Stimulated activated naive CD8-positive, alpha-beta T cell treated with anti-CD3 and anti-CD28 coated beads, Interleukin-15, Interleukin-2, amounts not matched to agents 100 ng/mL and 50 ng/mL, for 24 hours (primary cell): ENCODE measurements at regions not wholly inside any gene's neighbourhood (a gene's known extent, or its start where the extent isn't known, plus 50 kb on each side); places are given as distances from the start of the nearest gene placed in this dataset.

Experiments
- H3K27ac Mint-ChIP-seq: one replicate; pipeline ENCODE4 v1.8.0; 2021; ENCODE audit warnings: mild to moderate bottlenecking, mixed read lengths
- H3K27me3 Mint-ChIP-seq: one replicate; pipeline ENCODE4 v1.8.0; 2021; ENCODE audit warnings: mixed read lengths
- H3K36me3 Mint-ChIP-seq: one replicate; pipeline ENCODE4 v1.8.0; 2021; ENCODE audit warnings: low read depth, mixed read lengths
- H3K4me1 Mint-ChIP-seq: one replicate; pipeline ENCODE4 v1.8.0; 2021; ENCODE audit warnings: low read depth, mixed read lengths
- H3K4me3 Mint-ChIP-seq: one replicate; pipeline ENCODE4 v1.8.0; 2021; ENCODE audit warnings: mild to moderate bottlenecking, mixed read lengths
- H3K9me3 Mint-ChIP-seq: one replicate; pipeline ENCODE4 v1.8.0; 2021; ENCODE audit warnings: mixed read lengths

DNA sequence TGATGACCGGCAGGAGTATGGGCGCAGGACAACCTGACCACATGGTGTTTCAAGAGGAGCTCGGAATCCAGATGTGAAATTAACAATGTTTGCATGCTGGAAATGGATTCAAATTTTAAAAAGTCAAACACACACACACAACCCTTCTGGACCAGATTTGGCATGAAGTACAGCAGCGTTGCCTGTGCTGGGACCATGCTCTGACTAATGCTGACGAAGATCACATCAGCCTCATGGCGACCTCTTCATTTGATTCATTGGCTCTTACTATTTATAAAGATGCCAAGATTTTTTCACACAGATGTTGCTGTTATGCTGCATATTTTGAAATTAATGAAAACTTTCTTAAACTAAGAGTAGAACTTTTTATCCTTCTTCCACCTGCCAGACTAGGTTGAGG lies 926.6 kb upstream of the TMEM132C start:
- Mint-ChIP-seq H3K9me3 (peaks cover 11% of the 10 kb centered on the region), H3K27ac (no peak overlapping the region), H3K4me3 (no peak overlapping the region), H3K4me1 (no peaks in the 10 kb centered on the region), H3K27me3 (no peaks in the 10 kb centered on the region), H3K36me3 (no peaks in the 10 kb centered on the region)

DNA sequence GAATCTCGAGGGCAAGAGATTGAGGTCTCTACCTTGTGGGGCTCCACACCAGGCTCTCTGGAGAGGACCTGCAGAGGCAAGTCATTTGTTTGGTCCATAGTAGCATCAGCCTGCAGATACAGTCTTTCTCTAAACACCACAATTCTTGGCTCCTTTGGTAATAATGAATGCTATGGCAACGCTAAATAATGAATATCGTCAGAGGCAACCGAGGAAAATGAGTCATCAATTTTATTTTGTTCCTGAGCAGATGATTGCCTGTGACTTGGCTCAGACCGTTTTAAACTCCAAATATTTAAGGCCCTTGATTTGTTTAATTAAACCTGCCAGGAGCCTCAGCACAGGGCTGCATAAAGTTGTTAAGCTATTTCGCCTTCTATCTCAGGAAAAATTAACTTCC lies 924.1 kb upstream of the TMEM132C start:
- H3K36me3 Mint-ChIP-seq, result no peaks in the 10 kb centered on the region
- no peaks in the 10 kb centered on the region for H3K4me1 Mint-ChIP-seq
- H3K4me3 Mint-ChIP-seq, result no peak overlapping the region
- peaks cover 24% of the 10 kb centered on the region for H3K9me3 Mint-ChIP-seq
- no peak overlapping the region for H3K27ac Mint-ChIP-seq
- no peaks in the 10 kb centered on the region for H3K27me3 Mint-ChIP-seq

DNA sequence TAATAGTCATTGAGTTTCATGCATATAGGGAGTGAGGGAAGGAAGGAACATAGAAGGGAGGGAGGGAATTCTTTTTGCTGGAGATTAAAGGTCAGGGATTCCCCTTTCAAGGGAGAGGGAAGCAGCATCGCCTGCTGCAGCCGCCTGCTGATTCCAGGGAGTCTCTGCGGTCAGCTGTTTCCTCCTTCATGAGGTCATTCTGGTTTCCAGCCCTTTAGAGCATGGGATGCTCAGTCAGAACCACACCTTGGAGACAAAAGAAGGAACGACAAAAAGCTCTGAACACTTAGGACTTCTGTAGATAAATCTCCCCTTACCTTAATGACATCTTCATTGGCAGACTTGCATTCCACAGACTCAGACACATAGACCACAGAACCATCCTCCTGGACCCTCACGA lies 923.0 kb upstream of the TMEM132C start:
- H3K4me3 Mint-ChIP-seq, result no peak overlapping the region
- H3K27ac Mint-ChIP-seq, result no peak overlapping the region
- peaks cover 24% of the 10 kb centered on the region for H3K9me3 Mint-ChIP-seq
- H3K4me1 Mint-ChIP-seq, result no peaks in the 10 kb centered on the region
- no peaks in the 10 kb centered on the region for H3K36me3 Mint-ChIP-seq
- H3K27me3 Mint-ChIP-seq, result no peaks in the 10 kb centered on the region

DNA sequence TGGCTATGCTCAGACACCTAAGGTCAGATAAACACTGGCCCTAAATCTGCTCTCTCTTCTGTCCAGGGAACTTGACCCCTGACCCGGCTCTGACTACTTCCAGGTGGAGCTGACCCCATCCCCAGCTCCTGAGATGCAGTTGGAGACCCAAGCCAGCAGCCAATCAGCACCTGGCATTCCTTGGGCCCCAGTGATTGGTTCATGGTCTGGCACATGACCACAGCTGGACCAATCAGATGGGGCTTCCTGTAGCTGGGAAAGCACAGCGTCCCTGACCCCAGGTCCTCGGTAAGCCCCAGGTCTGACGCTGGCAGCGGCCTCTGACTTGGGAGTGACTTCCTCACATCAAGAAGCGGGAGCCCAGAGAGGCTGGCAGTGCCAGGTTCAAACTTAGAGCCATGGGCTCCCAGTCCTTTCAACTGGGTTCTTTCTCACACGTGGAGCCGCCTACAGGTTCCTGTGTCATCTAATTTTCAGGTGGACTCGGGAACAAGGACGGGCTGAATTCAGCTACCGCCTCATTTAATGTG lies 915.4 kb upstream of the TMEM132C start:
- H3K27me3 Mint-ChIP-seq, result no peaks in the 10 kb centered on the region
- H3K27ac Mint-ChIP-seq, result no peak overlapping the region
- no peak overlapping the region for H3K4me3 Mint-ChIP-seq
- no peaks in the 10 kb centered on the region for H3K36me3 Mint-ChIP-seq
- peaks cover 16% of the 10 kb centered on the region for H3K9me3 Mint-ChIP-seq
- H3K4me1 Mint-ChIP-seq, result no peaks in the 10 kb centered on the region

DNA sequence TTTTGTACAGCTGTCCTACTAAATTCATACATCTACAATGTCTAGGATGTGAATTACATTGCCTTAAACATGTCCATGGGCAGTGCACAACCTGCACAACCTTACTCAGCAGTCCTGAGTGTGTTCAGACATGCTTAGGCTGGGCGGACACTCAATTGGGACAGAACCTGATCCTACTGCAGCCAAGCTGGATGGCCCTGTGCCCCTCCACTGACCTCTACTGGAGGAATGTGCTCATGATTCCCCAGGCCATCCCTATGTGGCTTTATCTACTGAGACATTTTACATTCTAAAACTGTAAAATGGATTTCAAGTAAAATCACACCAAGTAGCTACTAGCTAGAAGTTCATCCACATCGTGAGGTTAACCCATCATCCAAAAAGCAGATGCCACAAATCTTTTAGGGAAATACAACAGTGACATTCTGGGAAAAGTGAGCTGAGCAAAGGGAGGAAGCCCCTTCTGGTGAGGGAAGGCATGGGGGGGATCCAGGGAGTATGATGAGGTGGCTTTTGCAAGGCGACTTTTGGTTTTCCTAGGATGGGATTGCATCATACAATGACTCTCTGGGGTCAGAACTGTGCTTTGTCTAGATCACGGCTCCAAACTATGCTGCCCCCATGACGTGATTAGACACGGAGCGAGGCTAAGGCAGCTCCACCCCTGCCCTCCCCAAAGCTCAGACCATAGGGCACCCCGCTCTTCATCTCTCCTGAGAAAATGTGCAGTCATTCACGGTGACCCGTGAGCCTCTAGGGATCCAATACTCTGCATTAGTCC lies 911.7 kb upstream of the TMEM132C start:
- no peak overlapping the region for H3K27ac Mint-ChIP-seq
- H3K4me3 Mint-ChIP-seq, result no peak overlapping the region
- no peaks in the 10 kb centered on the region for H3K36me3 Mint-ChIP-seq
- no peaks in the 10 kb centered on the region for H3K27me3 Mint-ChIP-seq
- peaks cover 13% of the 10 kb centered on the region for H3K9me3 Mint-ChIP-seq
- H3K4me1 Mint-ChIP-seq, result no peaks in the 10 kb centered on the region

DNA sequence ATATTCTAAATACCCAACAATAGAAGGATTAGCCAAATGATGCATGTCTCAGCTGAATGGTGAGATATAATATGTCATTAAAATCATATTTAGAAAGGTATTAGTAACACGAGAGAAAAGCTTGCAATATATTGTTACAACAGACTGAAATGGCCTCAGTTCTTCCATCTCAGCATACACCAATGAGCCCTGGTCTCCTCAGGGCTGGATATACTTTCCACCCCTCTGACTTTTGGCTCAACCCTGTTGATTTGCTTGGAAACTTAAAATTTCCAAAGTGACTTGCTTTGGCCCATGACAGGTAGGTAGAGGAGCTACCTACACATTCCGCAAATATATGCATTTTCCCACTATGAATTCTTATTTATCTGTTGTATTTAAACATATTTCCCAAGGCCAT lies 908.1 kb upstream of the TMEM132C start:
- Mint-ChIP-seq H3K27me3 (no peaks in the 10 kb centered on the region), H3K27ac (no peak overlapping the region), H3K9me3 (peaks cover 8% of the 10 kb centered on the region), H3K4me1 (no peaks in the 10 kb centered on the region), H3K36me3 (no peaks in the 10 kb centered on the region), H3K4me3 (no peak overlapping the region)

DNA sequence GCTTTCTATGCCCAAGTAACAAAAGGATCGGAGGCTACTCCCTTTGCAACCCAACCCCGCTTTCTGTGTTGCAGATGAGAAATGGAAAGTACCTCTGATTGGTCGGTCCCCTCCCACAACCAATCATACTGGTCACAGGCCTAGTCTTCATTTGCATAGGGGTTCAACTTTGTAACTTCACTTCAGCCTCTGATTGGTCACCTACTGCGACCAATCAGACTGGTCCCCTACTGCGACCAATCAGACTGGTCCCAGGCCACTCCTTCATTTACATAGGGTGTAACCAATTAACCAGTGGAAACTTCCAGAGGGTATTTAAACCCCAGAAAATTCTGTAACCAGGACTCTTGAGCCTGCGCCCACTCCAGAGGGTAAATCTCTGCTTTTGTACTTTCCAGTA lies 906.4 kb upstream of the TMEM132C start:
- no peaks in the 10 kb centered on the region for H3K4me1 Mint-ChIP-seq
- H3K27ac Mint-ChIP-seq, result no peak overlapping the region
- H3K4me3 Mint-ChIP-seq, result no peak overlapping the region
- H3K36me3 Mint-ChIP-seq, result no peaks in the 10 kb centered on the region
- H3K27me3 Mint-ChIP-seq, result peaks cover 3% of the 10 kb centered on the region
- peaks cover 12% of the 10 kb centered on the region for H3K9me3 Mint-ChIP-seq

DNA sequence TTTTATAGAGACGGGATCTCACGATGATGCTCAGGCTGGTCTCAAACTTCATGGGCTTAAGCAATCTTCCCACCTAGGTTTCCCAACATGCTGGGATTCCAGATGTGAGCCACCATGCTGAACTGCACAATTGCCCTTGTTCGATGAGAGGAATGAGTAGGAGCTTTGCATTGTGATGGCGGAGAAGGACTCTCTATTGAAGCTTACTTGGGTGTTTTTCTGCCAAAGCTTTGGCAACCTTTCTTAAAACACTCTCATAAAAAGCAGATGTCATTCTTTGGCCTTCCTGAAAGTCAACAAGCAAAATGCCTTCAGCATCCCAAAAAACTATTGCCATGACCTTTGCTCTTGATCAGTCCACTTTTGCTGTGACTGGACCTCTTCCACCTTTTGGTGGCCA lies 904.8 kb upstream of the TMEM132C start:
- peaks cover 3% of the 10 kb centered on the region for H3K27me3 Mint-ChIP-seq
- no peaks in the 10 kb centered on the region for H3K36me3 Mint-ChIP-seq
- H3K4me1 Mint-ChIP-seq, result no peaks in the 10 kb centered on the region

DNA sequence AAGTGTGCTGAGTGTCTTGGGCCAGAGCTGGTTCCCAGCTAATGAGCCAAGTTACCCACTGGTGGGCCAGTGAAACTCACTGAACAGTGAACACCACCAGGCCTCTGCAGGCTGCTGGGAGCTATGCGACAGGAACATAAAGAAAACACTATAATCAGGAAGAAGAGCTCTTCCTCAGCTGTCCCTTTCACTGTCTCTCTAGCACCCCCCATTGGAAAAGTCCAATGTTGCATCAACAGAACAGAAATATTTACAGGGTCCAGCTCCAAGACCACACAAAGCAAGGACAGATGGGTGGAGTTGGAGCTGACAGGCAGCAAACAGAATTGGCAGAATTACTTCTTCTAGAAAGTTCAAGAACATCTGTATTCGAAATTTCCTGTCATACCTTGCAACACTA lies 903.6 kb upstream of the TMEM132C start:
- Mint-ChIP-seq H3K36me3 (no peaks in the 10 kb centered on the region), H3K9me3 (peaks cover 8% of the 10 kb centered on the region), H3K4me1 (no peaks in the 10 kb centered on the region), H3K27me3 (peaks cover 3% of the 10 kb centered on the region), H3K4me3 (no peak overlapping the region), H3K27ac (no peak overlapping the region)

More for the DNA sequence above, 904.8 kb upstream of the TMEM132C start:
- H3K4me3 Mint-ChIP-seq, result no peak overlapping the region
- peaks cover 12% of the 10 kb centered on the region for H3K9me3 Mint-ChIP-seq
- no peak overlapping the region for H3K27ac Mint-ChIP-seq

DNA sequence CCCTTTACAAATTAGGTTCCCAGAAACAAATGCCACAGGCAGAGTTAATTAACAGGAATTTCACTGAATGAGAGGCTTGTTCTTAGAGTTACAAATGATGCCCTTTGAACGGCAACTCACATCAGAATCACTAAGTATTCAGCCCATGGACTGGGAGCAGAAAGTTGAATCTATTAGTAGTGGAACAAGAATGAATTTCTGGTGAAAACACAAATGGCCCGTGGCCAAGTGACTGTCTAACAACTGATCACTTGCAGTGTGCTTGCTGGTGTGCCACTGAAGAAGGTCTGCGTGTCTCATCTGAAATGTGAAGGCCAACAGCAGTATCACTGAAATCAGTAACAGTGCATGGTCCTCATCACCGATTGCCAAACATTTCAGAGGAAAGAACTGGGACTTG lies 893.4 kb upstream of the TMEM132C start:
- Mint-ChIP-seq H3K27ac (no peak overlapping the region), H3K27me3 (no peaks in the 10 kb centered on the region), H3K4me3 (no peak overlapping the region), H3K36me3 (no peaks in the 10 kb centered on the region), H3K4me1 (no peaks in the 10 kb centered on the region), H3K9me3 (no peaks in the 10 kb centered on the region)

DNA sequence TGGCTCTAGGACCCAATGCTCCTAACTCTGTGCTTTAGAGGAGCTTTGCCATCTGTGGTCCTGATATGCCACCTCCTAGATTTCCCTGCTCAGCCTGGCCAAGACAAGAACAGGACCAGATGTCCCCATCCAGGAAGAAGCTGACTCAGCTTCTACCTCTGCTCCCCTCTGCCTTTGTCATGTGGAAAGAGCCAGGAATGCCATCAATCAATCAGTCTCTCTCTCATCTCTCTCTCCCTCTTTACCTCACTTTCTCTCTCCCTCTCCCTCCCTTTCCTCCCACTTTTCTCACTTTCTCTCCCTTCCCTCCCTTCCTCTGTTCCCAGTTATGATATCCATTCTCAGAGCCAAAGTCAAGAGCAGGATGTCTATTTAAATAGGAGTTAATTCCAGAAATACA lies 892.5 kb upstream of the TMEM132C start:
- no peaks in the 10 kb centered on the region for H3K9me3 Mint-ChIP-seq
- H3K4me1 Mint-ChIP-seq, result no peaks in the 10 kb centered on the region
- H3K27me3 Mint-ChIP-seq, result no peaks in the 10 kb centered on the region
- no peak overlapping the region for H3K27ac Mint-ChIP-seq
- H3K4me3 Mint-ChIP-seq, result no peak overlapping the region
- H3K36me3 Mint-ChIP-seq, result no peaks in the 10 kb centered on the region

DNA sequence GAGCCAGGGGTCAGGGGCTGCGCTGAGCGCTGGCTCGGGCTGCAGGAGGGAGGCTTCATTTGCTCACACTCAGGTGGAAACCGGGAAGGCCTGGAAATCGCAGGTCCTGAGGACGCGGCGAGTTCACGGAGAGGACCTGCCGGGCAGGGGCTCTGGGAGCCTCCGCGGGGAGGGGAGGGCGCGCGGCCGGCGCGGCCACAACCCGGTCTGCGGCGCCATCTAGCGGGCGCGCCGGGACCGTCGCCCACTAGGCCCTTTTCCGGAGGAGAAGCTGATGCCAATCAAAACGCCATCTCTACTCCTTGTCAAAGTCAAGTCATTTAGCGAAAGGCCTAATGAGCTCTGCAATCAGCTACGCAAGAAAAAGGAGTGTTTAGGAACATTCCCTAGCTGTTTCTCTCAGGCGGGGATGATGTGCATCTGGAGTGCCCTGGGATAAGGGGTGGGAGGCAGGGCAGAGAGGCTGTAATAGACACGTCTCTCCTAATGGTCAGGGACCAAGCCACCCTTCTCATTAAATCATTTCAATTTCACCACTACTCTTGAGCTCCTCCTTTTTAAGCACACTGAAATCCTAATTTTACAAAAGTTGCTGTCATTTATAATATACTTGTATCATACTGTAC lies 885.8 kb upstream of the TMEM132C start:
- H3K4me1 Mint-ChIP-seq, result no peaks in the 10 kb centered on the region
- no peaks in the 10 kb centered on the region for H3K36me3 Mint-ChIP-seq
- no peak overlapping the region for H3K4me3 Mint-ChIP-seq
- peaks cover 4% of the 10 kb centered on the region for H3K27me3 Mint-ChIP-seq
- no peak overlapping the region for H3K27ac Mint-ChIP-seq
- H3K9me3 Mint-ChIP-seq, result no peaks in the 10 kb centered on the region

DNA sequence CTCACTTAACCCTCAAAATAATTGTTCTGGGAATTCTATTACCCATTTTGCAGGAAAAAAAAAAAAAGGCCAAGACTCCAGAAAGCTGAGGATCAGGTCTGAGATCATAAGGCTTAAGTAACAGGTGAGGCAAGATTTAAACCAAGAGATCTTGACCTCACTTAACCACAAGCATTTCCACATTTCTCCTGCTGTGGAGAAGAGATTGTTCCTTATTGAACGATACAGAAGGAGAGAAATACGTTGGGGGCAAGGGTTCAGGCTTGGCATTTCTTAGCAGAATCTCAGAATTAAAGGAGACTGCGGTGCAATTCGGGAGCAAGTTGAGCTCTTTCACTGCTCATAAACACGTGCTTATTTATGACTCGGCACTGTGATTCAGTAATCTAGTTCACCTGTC lies 885.3 kb upstream of the TMEM132C start:
- Mint-ChIP-seq H3K27ac (no peak overlapping the region), H3K4me3 (no peak overlapping the region), H3K4me1 (no peaks in the 10 kb centered on the region), H3K27me3 (peaks cover 4% of the 10 kb centered on the region), H3K9me3 (no peaks in the 10 kb centered on the region), H3K36me3 (no peaks in the 10 kb centered on the region)

DNA sequence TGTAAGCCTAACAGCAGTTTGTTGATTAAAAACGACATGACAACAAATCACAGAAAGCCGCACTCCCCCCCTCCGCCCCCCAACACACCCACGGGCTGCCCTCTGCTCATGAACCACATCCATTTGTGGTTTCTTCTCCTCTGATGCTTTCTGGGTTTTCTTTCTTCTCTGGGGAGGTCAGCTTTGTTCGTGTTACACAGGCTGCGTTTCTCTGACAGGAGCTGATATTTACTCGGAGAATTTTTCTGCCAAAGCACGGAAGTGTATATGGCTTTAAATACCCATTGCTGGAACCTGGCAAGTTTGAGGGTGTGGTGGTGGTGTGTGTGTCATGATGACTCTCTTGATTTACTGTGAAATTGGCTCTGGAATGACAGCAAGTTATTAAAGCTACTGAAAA lies 883.7 kb upstream of the TMEM132C start:
- Mint-ChIP-seq H3K9me3 (no peaks in the 10 kb centered on the region), H3K4me1 (no peaks in the 10 kb centered on the region), H3K27ac (no peak overlapping the region), H3K4me3 (no peak overlapping the region), H3K36me3 (no peaks in the 10 kb centered on the region), H3K27me3 (peaks cover 4% of the 10 kb centered on the region)

DNA sequence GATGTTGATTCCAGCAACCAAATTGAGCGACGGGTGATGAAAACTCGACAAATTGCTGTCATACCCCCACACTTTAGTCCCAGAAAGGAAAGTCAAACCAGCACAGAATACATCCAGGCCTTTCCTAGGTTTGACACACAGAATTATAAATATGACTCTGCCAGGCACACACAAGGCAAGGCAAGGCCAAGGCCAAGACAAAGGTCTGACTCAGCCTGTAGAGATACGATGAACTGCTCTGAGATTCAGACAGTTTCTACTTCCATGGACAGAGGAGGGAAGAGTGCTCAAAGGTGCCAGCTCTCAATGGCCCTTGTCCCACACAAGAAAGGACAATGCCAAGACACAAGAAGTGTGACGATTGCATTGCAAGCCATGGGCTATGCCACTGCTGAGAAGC lies 880.2 kb upstream of the TMEM132C start:
- no peaks in the 10 kb centered on the region for H3K9me3 Mint-ChIP-seq
- H3K36me3 Mint-ChIP-seq, result no peaks in the 10 kb centered on the region
- no peaks in the 10 kb centered on the region for H3K4me1 Mint-ChIP-seq
- no peaks in the 10 kb centered on the region for H3K27me3 Mint-ChIP-seq
- no peak overlapping the region for H3K4me3 Mint-ChIP-seq
- no peak overlapping the region for H3K27ac Mint-ChIP-seq

DNA sequence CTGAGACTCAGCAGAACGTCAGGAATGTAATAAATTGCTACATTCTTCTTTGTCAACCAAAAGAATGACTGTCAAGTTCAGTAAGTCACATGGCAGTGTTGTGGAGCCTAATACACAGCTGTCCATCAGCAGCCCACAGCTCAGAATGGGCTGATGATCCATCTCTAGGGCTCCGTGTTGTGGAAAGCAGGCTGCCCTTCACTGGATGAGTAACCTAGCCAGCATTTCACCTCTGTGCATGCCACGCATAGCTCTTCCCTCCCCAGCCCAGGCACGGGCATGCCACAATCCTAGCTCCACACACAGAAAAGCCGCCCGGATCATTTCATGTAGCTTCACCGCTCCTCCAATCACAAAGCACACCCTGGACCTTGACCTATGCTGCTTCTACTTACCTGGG lies 878.0 kb upstream of the TMEM132C start:
- no peaks in the 10 kb centered on the region for H3K9me3 Mint-ChIP-seq

More for the DNA sequence above, 878.0 kb upstream of the TMEM132C start:
- H3K36me3 Mint-ChIP-seq, result no peaks in the 10 kb centered on the region
- H3K27ac Mint-ChIP-seq, result no peak overlapping the region
- H3K4me1 Mint-ChIP-seq, result no peaks in the 10 kb centered on the region
- no peak overlapping the region for H3K4me3 Mint-ChIP-seq
- no peaks in the 10 kb centered on the region for H3K27me3 Mint-ChIP-seq
